Mesenchymal stem cell (in vitro differentiated cells and primary cell): ENCODE measurements at regions not wholly inside any gene's neighbourhood (a gene's known extent, or its start where the extent isn't known, plus 50 kb on each side); places are given as distances from the start of the nearest gene placed in this dataset.

Experiments used
- DNase-seq: peaks from one replicate; pipeline ENCODE4 v3.0.0-alpha.2; 2013
- H2AFZ ChIP-seq: one replicate; pipeline ENCODE4 v1.6.1; 2013; ENCODE audit warnings: low read depth, mild to moderate bottlenecking, control low read depth, inconsistent platforms, low read length, moderate library complexity
- H2AK5ac ChIP-seq: 2 replicates; pipeline ENCODE4 v1.6.1; 2013; ENCODE audit warnings: low read length, moderate library complexity, mild to moderate bottlenecking, inconsistent platforms; ENCODE audit not compliant: severe bottlenecking
- H2BK120ac ChIP-seq: one replicate; pipeline ENCODE4 v1.6.1; 2013; ENCODE audit warnings: low read depth, mild to moderate bottlenecking, inconsistent platforms, low read length, moderate library complexity
- H2BK12ac ChIP-seq, 2 experiments: one replicate each; pipeline ENCODE4 v1.6.1; 2013; ENCODE audit warnings: inconsistent platforms in 2 of 2, low read length in 2 of 2, mild to moderate bottlenecking in 2 of 2, moderate library complexity in 2 of 2, control low read depth in 1 of 2
- H2BK15ac ChIP-seq: one replicate; pipeline ENCODE4 v1.6.1; 2013; ENCODE audit warnings: mild to moderate bottlenecking, low read depth, inconsistent platforms; ENCODE audit not compliant: poor library complexity, severe bottlenecking
- H2BK5ac ChIP-seq: 2 replicates; pipeline ENCODE4 v1.6.1; 2013; ENCODE audit warnings: low read depth, mild to moderate bottlenecking, low read length, control low read depth, inconsistent platforms; ENCODE audit not compliant: poor library complexity, severe bottlenecking
- H3K14ac ChIP-seq, 2 experiments: one replicate each; pipeline ENCODE4 v1.6.1; 2013; ENCODE audit warnings: inconsistent platforms in 2 of 2, low read length in 2 of 2, control low read depth in 1 of 2, mild to moderate bottlenecking in 1 of 2, moderate library complexity in 1 of 2
- H3K18ac ChIP-seq, 2 experiments: one replicate each; pipeline ENCODE4 v1.6.1; 2013; ENCODE audit warnings: inconsistent platforms in 2 of 2, low read length in 2 of 2, control low read depth in 1 of 2, low read depth in 1 of 2, mild to moderate bottlenecking in 1 of 2
- H3K23ac ChIP-seq, 2 experiments: one replicate each; pipeline ENCODE4 v1.6.1; 2013; ENCODE audit warnings: inconsistent platforms in 2 of 2, low read length in 2 of 2, mild to moderate bottlenecking in 2 of 2, moderate library complexity in 2 of 2, control low read depth in 1 of 2
- H3K27ac ChIP-seq: 2 replicates; pipeline ENCODE4 v1.5.1; 2013; ENCODE audit warnings: mild to moderate bottlenecking, moderate library complexity, low read length, control low read depth, inconsistent platforms; ENCODE audit not compliant: poor library complexity, severe bottlenecking
- H3K27me3 ChIP-seq, 2 experiments: 2 replicates each; pipeline versions ENCODE4 v1.6.1 to v1.7.0; 2013; ENCODE audit warnings: low read length in 2 of 2, mild to moderate bottlenecking in 2 of 2, moderate library complexity in 2 of 2, control low read depth in 1 of 2, inconsistent platforms in 1 of 2; ENCODE audit not compliant: control insufficient read depth in 1 of 2, insufficient read depth in 1 of 2
- H3K36me3 ChIP-seq, 2 experiments: 2 replicates each; pipeline versions ENCODE4 v1.6.1 to v1.7.0; 2013; ENCODE audit warnings: low read length in 2 of 2, control low read depth in 1 of 2, inconsistent platforms in 1 of 2, low read depth in 1 of 2, mild to moderate bottlenecking in 1 of 2; ENCODE audit not compliant: insufficient read depth in 2 of 2, control insufficient read depth in 1 of 2
- H3K4ac ChIP-seq, 2 experiments: one replicate each; pipeline ENCODE4 v1.6.1; 2013; ENCODE audit warnings: inconsistent platforms in 2 of 2, low read length in 2 of 2, mild to moderate bottlenecking in 2 of 2, moderate library complexity in 2 of 2, control low read depth in 1 of 2, low read depth in 1 of 2
- H3K4me1 ChIP-seq: 2 replicates; pipeline ENCODE4 v1.6.1; 2013; ENCODE audit warnings: low read depth, low read length, control low read depth; ENCODE audit not compliant: control insufficient read depth, insufficient read depth
- H3K4me2 ChIP-seq: 2 replicates; pipeline ENCODE4 v1.6.1; 2013; ENCODE audit warnings: low read length, mild to moderate bottlenecking, inconsistent platforms; ENCODE audit not compliant: poor library complexity, severe bottlenecking
- H3K4me3 ChIP-seq, 2 experiments: 2 replicates each; pipeline versions ENCODE4 v1.5.1 to v1.7.0; 2013; ENCODE audit warnings: low read length in 2 of 2, mild to moderate bottlenecking in 2 of 2, control low read depth in 1 of 2, low read depth in 1 of 2; ENCODE audit not compliant: insufficient read depth in 1 of 2
- H3K79me1 ChIP-seq: replicated peaks from 2 replicates; pipeline ENCODE4 v1.6.1; 2013; ENCODE audit warnings: mild to moderate bottlenecking, control low read depth, low read length, inconsistent platforms; ENCODE audit not compliant: poor library complexity, severe bottlenecking
- H3K9ac ChIP-seq: 2 replicates; pipeline ENCODE4 v1.7.0; 2013; ENCODE audit warnings: mild to moderate bottlenecking, low read length, moderate library complexity
- H3K9me3 ChIP-seq: 2 replicates; pipeline ENCODE4 v1.7.0; 2013; ENCODE audit warnings: mild to moderate bottlenecking, low read length; ENCODE audit not compliant: control insufficient read depth
- H4K8ac ChIP-seq: one replicate; pipeline ENCODE4 v1.6.1; 2013; ENCODE audit warnings: inconsistent platforms, mild to moderate bottlenecking, low read length, moderate library complexity
- H4K91ac ChIP-seq: one replicate; pipeline ENCODE4 v1.6.1; 2013; ENCODE audit warnings: mild to moderate bottlenecking, low read length, inconsistent platforms
- WGBS: methylation state at CpG from one replicate; pipeline ENCODE4 v1.1.7; 2013; ENCODE audit warnings: mixed read lengths; 5-methylcytosine and 5-hydroxymethylcytosine counted together

DNA sequence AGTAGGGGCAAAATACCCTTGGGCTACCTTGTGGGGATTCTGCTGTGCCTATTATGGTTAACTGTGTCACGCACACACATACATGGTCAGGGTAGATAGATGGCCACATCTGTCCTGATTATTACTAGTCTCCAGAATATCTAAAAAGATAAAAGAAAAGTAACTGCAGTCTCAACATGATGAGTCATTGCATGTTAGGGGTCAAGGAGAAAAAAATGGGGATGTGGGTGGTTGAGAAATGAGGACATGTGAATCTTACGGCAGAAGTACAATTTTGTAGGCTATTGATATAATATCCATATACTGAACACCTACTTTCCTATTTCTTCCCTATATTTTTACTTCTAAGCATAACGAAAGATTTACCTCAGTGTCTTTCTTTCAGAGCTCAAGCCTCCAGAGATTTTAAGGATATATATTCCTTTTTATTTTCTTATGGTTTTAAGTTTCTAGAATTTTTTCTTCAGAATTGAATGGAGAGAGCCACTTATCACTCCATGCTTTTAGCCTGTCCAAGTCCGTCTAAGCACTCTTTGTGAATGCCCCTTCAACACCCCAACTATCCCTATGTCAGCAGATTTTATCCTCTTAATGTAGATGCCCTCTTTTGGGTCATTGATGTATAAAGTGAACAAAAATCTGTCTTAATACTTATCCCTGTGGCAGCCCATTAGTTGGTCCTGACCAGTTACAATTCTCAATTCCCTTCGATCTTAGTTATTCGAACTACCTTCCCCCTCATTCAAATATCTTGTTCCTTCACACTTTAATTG lies 642.2 kb downstream of the IQCM start:
- H4K8ac ChIP-seq = no peak overlapping the region
- no peak overlapping the region for H2AK5ac ChIP-seq
- no peak overlapping the region for H3K9ac ChIP-seq
- H3K27ac ChIP-seq = no peak overlapping the region
- no peaks in the 10 kb centered on the region for H3K79me1 ChIP-seq
- H3K18ac ChIP-seq = no peak overlapping the region
- H3K23ac ChIP-seq = no peak overlapping the region
- H2BK5ac ChIP-seq = no peak overlapping the region
- H3K4me3 ChIP-seq = no peak overlapping the region
- no peaks in the 10 kb centered on the region for H3K9me3 ChIP-seq
- no peak overlapping the region for H2BK12ac ChIP-seq
- no peak overlapping the region for H2AFZ ChIP-seq
- H4K91ac ChIP-seq = no peak overlapping the region
- H3K4me2 ChIP-seq = no peak overlapping the region
- H3K4ac ChIP-seq = no peak overlapping the region
- H3K4me1 ChIP-seq = no peaks in the 10 kb centered on the region
- WGBS = 75% methylated on average over 3 of the region's 6 CpGs
- H2BK15ac ChIP-seq = no peak overlapping the region
- no peaks in the 10 kb centered on the region for H3K27me3 ChIP-seq
- H3K36me3 ChIP-seq = no peaks in the 10 kb centered on the region
- no peak overlapping the region for H2BK120ac ChIP-seq
- no peak for DNase-seq
- H3K14ac ChIP-seq = no peak overlapping the region

GRCh38 chr4:149168645-149169044 lies 647.0 kb downstream of the IQCM start:
- Histone ChIP-seq H3K4me1 (no peaks in the 10 kb centered on the region), H3K14ac (no peak overlapping the region), H3K79me1 (no peaks in the 10 kb centered on the region), H2BK15ac (no peak overlapping the region), H4K8ac (no peak overlapping the region), H3K23ac (no peak overlapping the region), H3K36me3 (no peaks in the 10 kb centered on the region), H2BK12ac (no peak overlapping the region), H2AK5ac (no peak overlapping the region), H3K27me3 (no peaks in the 10 kb centered on the region), H3K18ac (no peak overlapping the region), H3K4me2 (no peak overlapping the region), H3K27ac (no peak overlapping the region), H2BK120ac (no peak overlapping the region), H3K9me3 (no peaks in the 10 kb centered on the region), H3K4me3 (no peak overlapping the region), H3K9ac (no peak overlapping the region), H4K91ac (no peak overlapping the region), H2AFZ (no peak overlapping the region), H3K4ac (no peak overlapping the region), H2BK5ac (no peak overlapping the region)
- no CpG with 5 or more reads among the region's 2 CpGs for WGBS
- no peak for DNase-seq

DNA sequence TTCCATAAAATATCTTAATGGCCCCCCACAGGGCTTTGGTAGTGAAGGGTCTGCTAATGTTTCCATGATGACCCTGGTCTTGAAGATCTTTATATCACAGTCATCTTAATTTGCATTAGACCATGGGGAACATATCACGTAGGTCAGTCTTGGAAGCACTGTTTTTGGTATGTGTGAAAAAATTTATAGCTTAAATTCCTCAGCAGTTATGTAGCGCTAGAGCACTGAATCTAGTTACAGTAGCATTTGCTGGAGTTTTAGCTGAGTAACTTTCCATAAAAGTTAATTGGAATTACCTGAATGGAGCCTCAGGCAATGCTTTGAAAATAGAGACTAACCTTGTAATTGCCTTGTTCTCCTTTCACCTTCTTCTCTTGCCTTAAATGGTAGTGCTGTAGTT lies 648.8 kb downstream of the IQCM start:
- Histone ChIP-seq H2BK5ac (no peak overlapping the region), H3K79me1 (no peaks in the 10 kb centered on the region), H2BK120ac (no peak overlapping the region), H2AFZ (no peak overlapping the region), H3K9me3 (no peaks in the 10 kb centered on the region), H3K4me1 (no peaks in the 10 kb centered on the region), H2BK12ac (no peak overlapping the region), H3K27me3 (no peaks in the 10 kb centered on the region), H3K4me3 (no peak overlapping the region), H3K18ac (no peak overlapping the region), H3K4me2 (no peak overlapping the region), H3K4ac (no peak overlapping the region), H4K8ac (no peak overlapping the region), H3K14ac (no peak overlapping the region), H3K23ac (no peak overlapping the region), H4K91ac (no peak overlapping the region), H2AK5ac (no peak overlapping the region), H3K36me3 (no peaks in the 10 kb centered on the region), H3K27ac (peak overlapping the region; percentile 73), H2BK15ac (no peak overlapping the region), H3K9ac (no peak overlapping the region)
- WGBS = 74% methylated on average over 2 of the region's 2 CpGs
- no peak for DNase-seq

- no peak overlapping the region for H3K23ac ChIP-seq
- H3K27me3 ChIP-seq = no peaks in the 10 kb centered on the region
- no peaks in the 10 kb centered on the region for H3K36me3 ChIP-seq
- H2BK120ac ChIP-seq = no peak overlapping the region
- H3K79me1 ChIP-seq = no peaks in the 10 kb centered on the region
- no CpG with 5 or more reads among the region's 1 CpG for WGBS
- H3K4ac ChIP-seq = no peak overlapping the region
- no peak overlapping the region for H2AFZ ChIP-seq
- no peak overlapping the region for H2BK12ac ChIP-seq
- H4K91ac ChIP-seq = no peak overlapping the region
- H2BK15ac ChIP-seq = no peak overlapping the region
- H2AK5ac ChIP-seq = no peak overlapping the region
- H3K4me3 ChIP-seq = no peak overlapping the region
- no peak overlapping the region for H3K9ac ChIP-seq
- peak overlapping the region; percentile 73 for H3K27ac ChIP-seq
- no peak overlapping the region for H3K14ac ChIP-seq
- no peak overlapping the region for H4K8ac ChIP-seq
- no peak for DNase-seq
- no peaks in the 10 kb centered on the region for H3K4me1 ChIP-seq
- no peaks in the 10 kb centered on the region for H3K9me3 ChIP-seq
- no peak overlapping the region for H3K4me2 ChIP-seq
- H2BK5ac ChIP-seq = no peak overlapping the region
- no peak overlapping the region for H3K18ac ChIP-seq
Observed at GRCh38 chr4:149166365-149166764, 649.3 kb downstream of the IQCM start.
